Endothelial cell of umbilical vein (primary cell): ENCODE measurements at regions not wholly inside any gene's neighbourhood (a gene's known extent, or its start where the extent isn't known, plus 50 kb on each side); places are given as distances from the start of the nearest gene placed in this dataset.

ENCODE experiments used
- BruUV-seq: library from RNA; stranded (reverse); fragments of 400-500 nt; replicated peaks from 2 replicates; lab custom pipeline; 2021; lab: Mats Ljungman, UMichigan
- CTCF ChIA-PET: fragments of 300-600, 350-600 bp; sonication (Branson Sonifier 250); formaldehyde crosslinking; loops from one replicate; lab custom pipeline; 2021; ENCODE audit warnings: antibody characterized with exemption, inconsistent platforms; lab: Charles Lee
- POLR2A ChIA-PET: fragments of 300-600, 350-600 bp; sonication (Branson Sonifier 250); formaldehyde crosslinking; loops from one replicate; lab custom pipeline; 2021; ENCODE audit warnings: antibody characterized with exemption, inconsistent platforms; lab: Charles Lee
- DNase-seq: peaks from one replicate; pipeline ENCODE4 v3.0.0-alpha.2; 2011; ENCODE audit warnings: low read depth, low spot score
- FAIRE-seq: peaks from 2 replicates; lab custom pipeline; 2011; peaks lifted over from hg19 to GRCh38; lab: Jason Lieb, UNC
- H2AFZ ChIP-seq: 2 replicates; pipeline ENCODE4 v1.6.0; 2012; ENCODE audit warnings: low read depth, low read length, control low read depth, inconsistent platforms
- H3K27ac ChIP-seq: 2 replicates; pipeline ENCODE4 v1.5.1; 2011; ENCODE audit warnings: low read depth, mild to moderate bottlenecking, control low read depth, low read length, moderate library complexity; ENCODE audit not compliant: insufficient read depth
- H3K27me3 ChIP-seq, 2 experiments: 2 replicates each; pipeline versions ENCODE4 v1.6.0 to v1.6.1; 2011; ENCODE audit warnings: low read length in 2 of 2, mixed read lengths in 1 of 2; ENCODE audit not compliant: control insufficient read depth in 2 of 2, insufficient read depth in 2 of 2
- H3K36me3 ChIP-seq, 2 experiments: 2 replicates in 1 of 2; 3 replicates in 1 of 2; pipeline ENCODE4 v1.5.1; 2011; ENCODE audit warnings: low read length in 2 of 2, mild to moderate bottlenecking in 1 of 2, moderate library complexity in 1 of 2; ENCODE audit not compliant: control insufficient read depth in 2 of 2, insufficient read depth in 2 of 2; ENCODE audit errors: extremely low read depth in 1 of 2
- H3K4me1 ChIP-seq: 3 replicates; pipeline ENCODE4 v1.5.1; 2011; ENCODE audit warnings: mild to moderate bottlenecking, low read length; ENCODE audit not compliant: control insufficient read depth, insufficient read depth; ENCODE audit errors: extremely low read depth
- H3K4me2 ChIP-seq: 2 replicates; pipeline ENCODE4 v1.6.1; 2011; ENCODE audit warnings: low read length, control low read depth, mixed read lengths; ENCODE audit not compliant: insufficient read depth
- H3K4me3 ChIP-seq, 3 experiments: fragments of 200-600 bp in 1 of 3; sonication (generic), shearing (Covaris generic) in 1 of 3; replicated peaks in 1 of 3; 2 replicates each; pipeline ENCODE4 v1.5.1; 2011 to 2016; ENCODE audit warnings: control low read depth in 3 of 3, low read length in 3 of 3, mild to moderate bottlenecking in 2 of 3, inconsistent platforms in 1 of 3, low read depth in 1 of 3, moderate library complexity in 1 of 3; ENCODE audit not compliant: insufficient read depth in 1 of 3
- H3K79me2 ChIP-seq: 2 replicates; pipeline ENCODE4 v1.6.0; 2012; ENCODE audit warnings: low read length, inconsistent platforms; ENCODE audit not compliant: control insufficient read depth, insufficient read depth
- H3K9ac ChIP-seq: replicated peaks from 2 replicates; pipeline ENCODE3; 2011; ENCODE audit warnings: low read length, control low read depth; ENCODE audit not compliant: insufficient read depth; ENCODE audit errors: extremely low read depth
- H3K9me1 ChIP-seq: replicated peaks from 3 replicates; pipeline ENCODE4 v1.6.0; 2011; ENCODE audit warnings: mild to moderate bottlenecking, low read length; ENCODE audit not compliant: control insufficient read depth, insufficient read depth; ENCODE audit errors: extremely low read depth
- H3K9me3 ChIP-seq: replicated peaks from 2 replicates; pipeline ENCODE4 v1.5.1; 2012; ENCODE audit warnings: low read length, inconsistent platforms; ENCODE audit not compliant: control insufficient read depth, insufficient read depth
- H4K20me1 ChIP-seq: replicated peaks from 2 replicates; pipeline ENCODE3; 2011; ENCODE audit warnings: mild to moderate bottlenecking, low read length; ENCODE audit not compliant: control insufficient read depth, insufficient read depth; ENCODE audit errors: extremely low read depth
- CTCF ChIP-seq, 2 donors: IDR thresholded peaks; 1 replicate in 1 of 2; 2 replicates in 1 of 2; pipeline ENCODE4 v1.5.1; 2011; ENCODE audit warnings: low read length in 2 of 2, mild to moderate bottlenecking in 2 of 2, moderate library complexity in 2 of 2, control low read depth in 1 of 2, inconsistent platforms in 1 of 2, low read depth in 1 of 2; ENCODE audit not compliant: insufficient read depth in 1 of 2; ENCODE audit errors: extremely low read depth in 1 of 2
- EZH2 ChIP-seq: IDR thresholded peaks from 2 replicates; pipeline ENCODE4 v1.6.1; 2012; ENCODE audit warnings: borderline replicate concordance, low read depth, mild to moderate bottlenecking, moderate library complexity, low read length, inconsistent platforms; ENCODE audit not compliant: severe bottlenecking
- FOS ChIP-seq: IDR thresholded peaks from 2 replicates; pipeline ENCODE4 v1.6.1; 2011; ENCODE audit warnings: mild to moderate bottlenecking, low read length, moderate library complexity, borderline replicate concordance; ENCODE audit not compliant: insufficient read depth
- GATA2 ChIP-seq: IDR thresholded peaks from 2 replicates; pipeline ENCODE4 v1.7.0; 2011; ENCODE audit warnings: low read depth, mild to moderate bottlenecking, moderate library complexity, mixed read lengths, low read length; ENCODE audit not compliant: insufficient read length, insufficient read depth
- JUN ChIP-seq: IDR thresholded peaks from 2 replicates; pipeline ENCODE4 v1.6.1; 2011; ENCODE audit warnings: borderline replicate concordance, low read depth; ENCODE audit not compliant: insufficient read length, insufficient read depth
- MAX ChIP-seq: IDR thresholded peaks from 2 replicates; pipeline ENCODE4 v1.6.1; 2011; ENCODE audit not compliant: insufficient read depth, insufficient read length
- MYC ChIP-seq: IDR thresholded peaks from one replicate; pipeline ENCODE4 v1.6.1; 2011; ENCODE audit warnings: mild to moderate bottlenecking, low read depth, low read length
- POLR2A ChIP-seq: IDR thresholded peaks from 2 replicates; pipeline ENCODE4 v1.6.1; 2012; ENCODE audit warnings: low read depth, mild to moderate bottlenecking, control low read depth, low read length
- POLR2AphosphoS5 ChIP-seq: IDR thresholded peaks from 2 replicates; pipeline ENCODE4 v1.6.1; 2012; ENCODE audit warnings: low read depth, mild to moderate bottlenecking, control low read depth, low read length, moderate library complexity; ENCODE audit not compliant: insufficient read depth
- dilution Hi-C: fragments of 300-500 bp; cut with MboI; formaldehyde crosslinking; loops from one replicate; pipeline ENCODE4 v1.15.0; 2019; ENCODE audit warnings: low sequenced_read_pairs; ENCODE audit not compliant: extremely low pct_ligation_motif_present
- intact Hi-C: fragments of 100-400 bp; cut with micrococcal nuclease; formaldehyde crosslinking; loops from one replicate; pipeline ENCODE4 v1.10.0; 2022

GRCh38 chr12:69055280-69055679 is 122.3 kb upstream of the CPM start:
- H3K36me3 ChIP-seq: no peaks in the 10 kb centered on the region
- H3K27ac ChIP-seq: no peak overlapping the region
- no peak for DNase-seq
- ChIA-PET CTCF (no interaction called here), POLR2A (no interaction called here)
- H4K20me1 ChIP-seq: no peaks in the 10 kb centered on the region
- no TSS peak for BruUV-seq
- TF ChIP-seq CTCF (IDR thresholded peaks at IDR 0.05; ENCODE audit: extremely low read depth in 1 of 2, insufficient read depth in 1 of 2, low read depth in 1 of 2, low read length in 2 of 2): no peak
- no peak for TF ChIP-seq GATA2
- TF ChIP-seq FOS: no peak
- TF ChIP-seq POLR2AphosphoS5: no peak
- no peak for TF ChIP-seq JUN
- no peak for TF ChIP-seq POLR2A
- TF ChIP-seq EZH2: no peak
- no peak for TF ChIP-seq MYC
- no peak for TF ChIP-seq MAX
- peaks cover 13% of the 10 kb centered on the region for H3K4me1 ChIP-seq
- H3K4me3 ChIP-seq: no peak overlapping the region
- dilution Hi-C loops: no loop called here
- no peak overlapping the region for H2AFZ ChIP-seq
- H3K9me3 ChIP-seq: no peaks in the 10 kb centered on the region
- H3K79me2 ChIP-seq: no peaks in the 10 kb centered on the region
- H3K9me1 ChIP-seq: no peaks in the 10 kb centered on the region
- no peak for FAIRE-seq
- intact Hi-C loops: no loop called here
- H3K27me3 ChIP-seq: peaks cover 0 to 2% of the 10 kb centered on the region in 2 experiments
- H3K9ac ChIP-seq: no peak overlapping the region
- H3K4me2 ChIP-seq: no peak overlapping the region
